ENCODE measurements at regions not wholly inside any gene's neighbourhood (a gene's known extent, or its start where the extent isn't known, plus 50 kb on each side); places are given as distances from the start of the nearest gene placed in this dataset.

- Histone ChIP-seq H3K9me3 (no peaks in the 10 kb centered on the region), H3K27me3 (no peaks in the 10 kb centered on the region), H3K4me1 (no peaks in the 10 kb centered on the region), H3K4me3 (no peak overlapping the region), H3K27ac (no peak overlapping the region), H3K36me3 (no peaks in the 10 kb centered on the region)
- no peak for DNase-seq
- TF ChIP-seq POLR2A (IDR thresholded peaks at IDR 0.05) (no peak), CTCF (IDR thresholded peaks at IDR 0.05) (no peak)
These were observed 173.4 kb upstream of the TRIB2 start for GRCh38 chr2:12543076-12543977.

GRCh38 chr2:12543978-12544558 lies 172.7 kb upstream of the TRIB2 start:
- no peaks in the 10 kb centered on the region for H3K4me1 ChIP-seq
- H3K4me3 ChIP-seq = no peak overlapping the region
- no peaks in the 10 kb centered on the region for H3K27me3 ChIP-seq
- no peaks in the 10 kb centered on the region for H3K36me3 ChIP-seq
- no peak overlapping the region for H3K27ac ChIP-seq
- no peaks in the 10 kb centered on the region for H3K9me3 ChIP-seq
- no peak for TF ChIP-seq CTCF (IDR thresholded peaks at IDR 0.05)
- no peak for TF ChIP-seq POLR2A (IDR thresholded peaks at IDR 0.05)
- DNase-seq = no peak

GRCh38 chr2:12547566-12548170 lies 169.1 kb upstream of the TRIB2 start:
- Histone ChIP-seq H3K4me3 (no peak overlapping the region), H3K36me3 (no peaks in the 10 kb centered on the region), H3K9me3 (no peaks in the 10 kb centered on the region), H3K27me3 (no peaks in the 10 kb centered on the region), H3K27ac (no peak overlapping the region), H3K4me1 (no peaks in the 10 kb centered on the region)
- DNase-seq = no peak
- TF ChIP-seq CTCF (IDR thresholded peaks at IDR 0.05) = no peak
- no peak for TF ChIP-seq POLR2A (IDR thresholded peaks at IDR 0.05)

- H3K36me3 ChIP-seq = no peaks in the 10 kb centered on the region
- DNase-seq = no peak
- H3K4me3 ChIP-seq = no peak overlapping the region
- no peak overlapping the region for H3K27ac ChIP-seq
- TF ChIP-seq CTCF (IDR thresholded peaks at IDR 0.05) (no peak), POLR2A (IDR thresholded peaks at IDR 0.05) (no peak)
- no peaks in the 10 kb centered on the region for H3K27me3 ChIP-seq
- H3K4me1 ChIP-seq = no peaks in the 10 kb centered on the region
- no peaks in the 10 kb centered on the region for H3K9me3 ChIP-seq
These were observed 167.8 kb upstream of the TRIB2 start for GRCh38 chr2:12548906-12549305.

GRCh38 chr2:12549641-12550040 lies 167.1 kb upstream of the TRIB2 start:
- Histone ChIP-seq H3K36me3 (no peaks in the 10 kb centered on the region), H3K27me3 (no peaks in the 10 kb centered on the region), H3K4me3 (no peak overlapping the region), H3K27ac (no peak overlapping the region), H3K4me1 (no peaks in the 10 kb centered on the region), H3K9me3 (no peaks in the 10 kb centered on the region)
- TF ChIP-seq POLR2A (IDR thresholded peaks at IDR 0.05) (no peak), CTCF (IDR thresholded peaks at IDR 0.05) (no peak)
- no peak for DNase-seq

Data from Peyer's patch (tissue), 4 donors.